A549 (cell line): ENCODE measurements at regions not wholly inside any gene's neighbourhood (a gene's known extent, or its start where the extent isn't known, plus 50 kb on each side); places are given as distances from the start of the nearest gene placed in this dataset.

ENCODE experiments used
- ATAC-seq, 2 experiments: fragments of 200-7000 bp in 1 of 2; fragments of >200 bp in 1 of 2; cut with Nextera tagmentation in 1 of 2; cut with Tn5 transposase in 1 of 2; 3 replicates each; pipeline versions ENCODE4 v1.8.0 to v1.9.1; 2018 to 2020; ENCODE audit warnings: mild to moderate bottlenecking in 1 of 2, moderate library complexity in 1 of 2
- CTCF ChIA-PET: fragments of 300-600 bp; sonication (Branson Sonifier 250); formaldehyde crosslinking; extraction: SDS; loops from one replicate; lab custom pipeline; 2021; ENCODE audit warnings: antibody characterized with exemption, inconsistent platforms; lab: Yijun Ruan, JAX
- POLR2A ChIA-PET: fragments of 350-600 bp; formaldehyde crosslinking; extraction: SDS; loops from one replicate; lab custom pipeline; 2021; ENCODE audit warnings: antibody characterized with exemption, inconsistent platforms; lab: Yijun Ruan, JAX
- DNase-seq, 2 experiments: peaks; one replicate each; pipeline versions ENCODE4 v3.0.0 to v3.0.0-alpha.2; 2011 to 2016; ENCODE audit warnings: low read depth in 1 of 2, low spot score in 1 of 2
- FAIRE-seq: peaks from 2 replicates; lab custom pipeline; 2011; peaks lifted over from hg19 to GRCh38; lab: Jason Lieb, UNC
- H3K27ac ChIP-seq, 2 experiments: fragments of >200 bp; sonication (Bioruptor Twin); formaldehyde crosslinking; 3 replicates each; pipeline ENCODE4 v1.5.1; 2016 to 2017
- H3K4me1 ChIP-seq: fragments of >200 bp; sonication (Bioruptor Twin); formaldehyde crosslinking; 3 replicates; pipeline ENCODE4 v1.6.1; 2016
- H3K4me2 ChIP-seq: fragments of >200 bp; sonication (Bioruptor Twin); formaldehyde crosslinking; 3 replicates; pipeline ENCODE4 v1.6.1; 2016
- H3K4me3 ChIP-seq: fragments of >200 bp; sonication (Bioruptor Twin); formaldehyde crosslinking; 3 replicates; pipeline ENCODE4 v1.5.1; 2016
- H3K9me3 ChIP-seq: fragments of >200 bp; sonication (Bioruptor Twin); formaldehyde crosslinking; 3 replicates; pipeline ENCODE4 v1.6.1; 2016
- BCL3 ChIP-seq: fragments of >200 bp; sonication (Bioruptor Twin); formaldehyde crosslinking; IDR thresholded peaks from 3 replicates; pipeline ENCODE4 v1.6.1; 2016
- CTCF ChIP-seq: fragments of >200 bp; sonication (Bioruptor Twin); formaldehyde crosslinking; IDR thresholded peaks from 3 replicates; pipeline ENCODE4 v1.5.1; 2016
- E2F6 ChIP-seq: IDR thresholded peaks from 2 replicates; pipeline ENCODE4 v1.6.1; 2012; ENCODE audit warnings: low read depth, borderline replicate concordance
- ELK1 ChIP-seq: fragments of 150-350 bp; IDR thresholded peaks from 2 replicates; pipeline ENCODE4 v1.6.1; 2014; ENCODE audit warnings: low read depth, mild to moderate bottlenecking, low read length
- EP300 ChIP-seq, 2 experiments: fragments of >200 bp; sonication (Bioruptor Twin); formaldehyde crosslinking; IDR thresholded peaks; 2 replicates in 1 of 2; 3 replicates in 1 of 2; pipeline ENCODE4 v1.6.1; 2016 to 2017
- ESRRA ChIP-seq: fragments of 150-350 bp; IDR thresholded peaks from 2 replicates; pipeline ENCODE4 v1.6.1; 2014; ENCODE audit warnings: mild to moderate bottlenecking, low read length, borderline replicate concordance
- FOSL2 ChIP-seq, 2 experiments: fragments of 450-650 bp in 1 of 2; fragments of >200 bp in 1 of 2; sonication (Bioruptor Twin) in 1 of 2; formaldehyde crosslinking; IDR thresholded peaks; 2 replicates each; pipeline versions ENCODE4 v1.5.0 to v1.6.1; 2016 to 2020; ENCODE audit warnings: mild to moderate bottlenecking in 1 of 2, moderate library complexity in 1 of 2
- FOXS1 ChIP-seq: fragments of 250-450 bp; sonication (Bioruptor Pico); IDR thresholded peaks from 2 replicates; pipeline ENCODE4 v1.5.0; 2020; ENCODE audit warnings: mild to moderate bottlenecking, moderate library complexity
- HES2 ChIP-seq: fragments of >200 bp; sonication (Bioruptor Twin); formaldehyde crosslinking; IDR thresholded peaks from 2 replicates; pipeline ENCODE4 v1.6.1; 2016
- HOXB13 ChIP-seq: fragments of 250-450 bp; sonication (Bioruptor Pico); IDR thresholded peaks from 2 replicates; pipeline ENCODE4 v1.5.0; 2020; ENCODE audit warnings: low read depth, mild to moderate bottlenecking, moderate library complexity
- HOXB5 ChIP-seq: fragments of 250-450 bp; sonication (Bioruptor Pico); IDR thresholded peaks from 2 replicates; pipeline ENCODE4 v1.5.0; 2020; ENCODE audit warnings: mild to moderate bottlenecking, moderate library complexity
- JUN ChIP-seq, 2 experiments: fragments of >200 bp; sonication (Bioruptor Twin); formaldehyde crosslinking; IDR thresholded peaks; 2 replicates in 1 of 2; 3 replicates in 1 of 2; pipeline ENCODE4 v1.6.1; 2016 to 2017
- MYC ChIP-seq: IDR thresholded peaks from 2 replicates; pipeline ENCODE4 v1.6.1; 2012; ENCODE audit warnings: mild to moderate bottlenecking, inconsistent platforms, low read length, improper control_type of control experiment, borderline replicate concordance
- RAD21 ChIP-seq, 2 experiments: fragments of >200 bp in 1 of 2; sonication (Bioruptor Twin) in 1 of 2; formaldehyde crosslinking in 1 of 2; IDR thresholded peaks in 1 of 2; conservative IDR thresholded peaks in 1 of 2; 2 replicates in 1 of 2; 3 replicates in 1 of 2; pipeline ENCODE4 v1.6.1; 2012 to 2018; ENCODE audit warnings: inconsistent platforms in 1 of 2
- RCOR1 ChIP-seq: fragments of 150-350 bp; IDR thresholded peaks from 2 replicates; pipeline ENCODE4 v1.6.1; 2014; ENCODE audit warnings: antibody characterized with exemption, low read length, low read depth
- REST ChIP-seq: fragments of 200-600 bp; sonication (generic); IDR thresholded peaks from 2 replicates; pipeline ENCODE4 v1.6.1; 2016; ENCODE audit warnings: antibody characterized with exemption, mild to moderate bottlenecking, moderate library complexity
- RNF2 ChIP-seq: fragments of 200-600 bp; sonication (generic); IDR thresholded peaks from 2 replicates; pipeline ENCODE4 v1.6.1; 2016; ENCODE audit warnings: low read depth, mild to moderate bottlenecking, antibody characterized with exemption, moderate library complexity, borderline replicate concordance
- SMC3 ChIP-seq: fragments of >200 bp; sonication (Bioruptor Twin); formaldehyde crosslinking; IDR thresholded peaks from 3 replicates; pipeline ENCODE4 v1.6.1; 2018; ENCODE audit warnings: inconsistent platforms
- USF2 ChIP-seq: fragments of 450-650 bp; IDR thresholded peaks from 2 replicates; pipeline ENCODE4 v1.6.1; 2014; ENCODE audit warnings: antibody characterized with exemption
- WGBS: methylation state at CpG from one replicate; pipeline ENCODE4 v1.1.6; 2017; ENCODE audit errors: missing lambda C conversion rate; 5-methylcytosine and 5-hydroxymethylcytosine counted together

- FAIRE-seq = no peak
- peak; percentile 81 to 94 for ATAC-seq
- POLR2A ChIA-PET = no interaction called here
- no peaks in the 10 kb centered on the region for H3K4me1 ChIP-seq
- H3K4me2 ChIP-seq = no peak overlapping the region
- DNase-seq = peak in 1 of 2 experiments; percentile 73
- 66% methylated on average over 4 of the region's 4 CpGs for WGBS
- no peak overlapping the region for H3K4me3 ChIP-seq
- no peak for TF ChIP-seq USF2
- peak; percentile 75 for TF ChIP-seq CTCF
- no peak for TF ChIP-seq HOXB13 (CRISPR knock-in tag)
- TF ChIP-seq BCL3 = no peak
- no peak for TF ChIP-seq FOXS1 (CRISPR knock-in tag)
- no peak for TF ChIP-seq HES2
- TF ChIP-seq SMC3 = peak; percentile 91
- no peak for TF ChIP-seq EP300 (IDR thresholded peaks at IDR 0.05)
- TF ChIP-seq RAD21 (conservative IDR thresholded peaks at IDR 0.05 in 1 of 2, IDR thresholded peaks at IDR 0.05 in 1 of 2) = peak; percentile 93 to 96
- peak overlapping the region; percentile 15 to 71; a peak in 3 of 6 replicates for H3K27ac ChIP-seq
- CTCF ChIA-PET = interaction anchor here (0.7 to 2.9 kb wide), 31 partner anchors 9 to 389 kb away, joined by 3 to 28 read pairs (median 3); partner anchors contain the start of gene PTGS2
- no peaks in the 10 kb centered on the region for H3K9me3 ChIP-seq
These were observed 74.4 kb downstream of the PTGS2 start for GRCh38 chr1:186605762-186606350.

GRCh38 chr1:186595969-186596368, 84.3 kb downstream of the PTGS2 start:
- H3K4me3 ChIP-seq = no peak overlapping the region
- no peak overlapping the region for H3K4me2 ChIP-seq
- DNase-seq (no peak), ATAC-seq (no peak), FAIRE-seq (no peak)
- POLR2A ChIA-PET = no interaction called here
- WGBS = 59% methylated on average over 3 of the region's 3 CpGs
- CTCF ChIA-PET = interaction anchor here (0.6 to 1.6 kb wide), 3 partner anchors 84 to 415 kb away, joined by 3 to 5 read pairs (median 3); no protein-coding TSS in a partner anchor
- no peaks in the 10 kb centered on the region for H3K4me1 ChIP-seq
- no peak overlapping the region for H3K27ac ChIP-seq
- H3K9me3 ChIP-seq = 0 out of 3 replicates have a peak, but pooled peaks cover 3% of the 10 kb centered on the region
- TF ChIP-seq RAD21 (conservative IDR thresholded peaks at IDR 0.05 in 1 of 2, IDR thresholded peaks at IDR 0.05 in 1 of 2) (no peak), E2F6 (no peak), USF2 (no peak), RNF2 (no peak), REST (no peak), BCL3 (no peak), MYC (no peak), HES2 (no peak), RCOR1 (no peak), ELK1 (no peak), ESRRA (no peak), JUN (IDR thresholded peaks at IDR 0.05) (no peak), FOSL2 (IDR thresholded peaks at IDR 0.05) (no peak), FOSL2 (CRISPR knock-in tag; IDR thresholded peaks at IDR 0.05) (no peak), HOXB5 (CRISPR knock-in tag) (no peak)
